ENCODE measurements at regions not wholly inside any gene's neighbourhood (a gene's known extent, or its start where the extent isn't known, plus 50 kb on each side); places are given as distances from the start of the nearest gene placed in this dataset.

- TF ChIP-seq CTCF (IDR thresholded peaks at IDR 0.05; ENCODE audit: control extremely low read depth, extremely low read depth, low read depth, missing control alignments), result no peak
- no peak for DNase-seq (ENCODE audit: extremely low spot score)
- ChIA-PET POLR2A (no interaction called here), CTCF (interaction anchor here (0.7 kb wide), 2 partner anchors 10 to 21 kb away, joined by 3 read pairs; no protein-coding TSS in a partner anchor)
These were observed 173.1 kb downstream of the NECTIN3 start for GRCh38 chr3:111244760-111245159.

- CTCF ChIA-PET, result no interaction called here
- DNase-seq (ENCODE audit: extremely low spot score), result no peak
- no peak for TF ChIP-seq CTCF (IDR thresholded peaks at IDR 0.05; ENCODE audit: control extremely low read depth, extremely low read depth, low read depth, missing control alignments)
- POLR2A ChIA-PET, result no interaction called here
These were observed 175.5 kb downstream of the NECTIN3 start for GRCh38 chr3:111246967-111247760.

GRCh38 chr3:111248406-111248805, 176.8 kb downstream of the NECTIN3 start:
- POLR2A ChIA-PET, result no interaction called here
- CTCF ChIA-PET, result interaction anchor here (1.2 kb wide), 1 partner anchor 8 kb away, joined by 3 read pairs; no protein-coding TSS in a partner anchor

GRCh38 chr3:111249421-111249820, 177.8 kb downstream of the NECTIN3 start:
- ChIA-PET POLR2A (no interaction called here), CTCF (no interaction called here)
- DNase-seq (ENCODE audit: extremely low spot score), result no peak
- no peak for TF ChIP-seq CTCF (IDR thresholded peaks at IDR 0.05; ENCODE audit: control extremely low read depth, extremely low read depth, low read depth, missing control alignments)

More at GRCh38 chr3:111248406-111248805, 176.8 kb downstream of the NECTIN3 start:
- no peak for DNase-seq (ENCODE audit: extremely low spot score)
- TF ChIP-seq CTCF (IDR thresholded peaks at IDR 0.05; ENCODE audit: control extremely low read depth, extremely low read depth, low read depth, missing control alignments), result no peak

GRCh38 chr3:111252779-111253178, 181.2 kb downstream of the NECTIN3 start:
- CTCF ChIA-PET, result interaction anchor here (1.4 kb wide), 1 partner anchor 18 kb away, joined by 3 read pairs; no protein-coding TSS in a partner anchor
- POLR2A ChIA-PET, result no interaction called here
- no peak for DNase-seq (ENCODE audit: extremely low spot score)
- TF ChIP-seq CTCF (IDR thresholded peaks at IDR 0.05; ENCODE audit: control extremely low read depth, extremely low read depth, low read depth, missing control alignments), result no peak

- CTCF ChIA-PET, result interaction anchor here (1.4 kb wide), 1 partner anchor 17 kb away, joined by 3 read pairs; no protein-coding TSS in a partner anchor
- no peak for DNase-seq (ENCODE audit: extremely low spot score)
- TF ChIP-seq CTCF (IDR thresholded peaks at IDR 0.05; ENCODE audit: control extremely low read depth, extremely low read depth, low read depth, missing control alignments), result no peak
- POLR2A ChIA-PET, result no interaction called here
These were observed 182.1 kb downstream of the NECTIN3 start for GRCh38 chr3:111253733-111254132.
